ENCODE measurements at regions not wholly inside any gene's neighbourhood (a gene's known extent, or its start where the extent isn't known, plus 50 kb on each side); places are given as distances from the start of the nearest gene placed in this dataset.

DNA sequence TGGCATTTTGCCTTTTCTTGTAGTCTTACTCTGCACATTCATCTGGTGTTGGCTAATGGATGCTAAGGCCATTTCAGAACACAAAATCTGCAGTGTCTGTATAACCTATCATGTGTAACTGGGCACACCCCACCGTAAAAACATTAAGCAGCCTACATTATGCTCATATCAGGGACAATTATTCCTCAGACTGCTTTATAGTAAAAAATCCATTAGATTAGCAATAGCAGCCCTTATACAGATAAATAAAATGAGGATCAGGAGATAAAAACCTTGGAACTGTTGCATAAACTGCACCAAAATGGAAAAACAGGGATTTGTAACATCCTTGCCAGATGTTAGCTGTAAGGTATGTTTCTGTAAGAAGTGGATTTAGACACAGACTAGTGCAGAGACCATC lies 288.8 kb downstream of the HS3ST1 start:
- DNase-seq: no peak

DNA sequence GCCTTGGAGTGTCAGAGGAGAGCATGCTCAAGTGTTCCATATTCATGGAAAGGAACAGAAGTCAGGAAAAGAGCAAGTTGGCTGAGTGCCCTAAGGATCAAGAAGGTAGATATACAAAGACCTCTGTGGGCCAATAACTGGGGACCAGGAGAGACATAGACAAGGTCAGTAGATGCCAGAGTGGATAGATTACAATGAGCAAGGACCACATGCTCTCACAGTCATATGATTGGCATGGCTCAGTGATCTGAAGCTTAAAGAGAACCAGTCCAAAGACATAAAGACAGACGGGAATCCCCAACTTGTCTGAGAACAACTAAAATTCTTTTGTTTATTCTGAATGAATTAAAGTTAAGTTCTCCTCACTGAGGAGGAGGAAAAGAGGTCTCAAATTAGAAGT lies 289.7 kb downstream of the HS3ST1 start:
- Histone ChIP-seq H3K27me3 (ENCODE audit: control insufficient read depth, insufficient read depth, low read length) (no peaks in the 10 kb centered on the region), H3K4me3 (ENCODE audit: insufficient read depth, low read depth, low read length) (no peak overlapping the region), H3K36me3 (replicated peaks; ENCODE audit: control insufficient read depth, insufficient read depth, low read length) (no peaks in the 10 kb centered on the region)
- no peak for DNase-seq

More for the DNA sequence above, 288.8 kb downstream of the HS3ST1 start:
- no peak overlapping the region for H3K4me3 ChIP-seq (ENCODE audit: insufficient read depth, low read depth, low read length)
- H3K36me3 ChIP-seq (replicated peaks; ENCODE audit: control insufficient read depth, insufficient read depth, low read length): no peaks in the 10 kb centered on the region
- no peaks in the 10 kb centered on the region for H3K27me3 ChIP-seq (ENCODE audit: control insufficient read depth, insufficient read depth, low read length)

DNA sequence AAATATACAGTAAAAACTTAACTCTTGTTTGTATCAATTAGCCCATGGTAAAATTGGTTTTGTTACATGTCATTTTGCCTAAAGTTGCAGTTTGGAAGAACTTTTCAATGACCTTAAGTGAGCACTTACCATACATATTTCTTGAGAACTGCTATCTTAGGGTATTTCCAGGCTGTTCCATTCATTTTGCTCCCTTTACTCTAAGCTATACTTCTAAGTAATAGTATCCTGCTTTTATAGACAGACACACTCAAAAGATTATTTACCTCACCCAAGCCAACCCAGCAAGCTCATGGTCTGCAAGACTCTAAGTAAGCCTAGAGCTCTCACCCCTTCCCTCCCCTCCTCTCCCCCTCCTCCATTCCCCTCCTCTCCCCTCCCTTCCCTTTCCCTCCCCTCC lies 294.0 kb downstream of the HS3ST1 start:
- H3K4me3 ChIP-seq (ENCODE audit: insufficient read depth, low read depth, low read length): no peak overlapping the region
- no peak for DNase-seq
- H3K27me3 ChIP-seq (ENCODE audit: control insufficient read depth, insufficient read depth, low read length): no peaks in the 10 kb centered on the region
- H3K36me3 ChIP-seq (replicated peaks; ENCODE audit: control insufficient read depth, insufficient read depth, low read length): no peaks in the 10 kb centered on the region

DNA sequence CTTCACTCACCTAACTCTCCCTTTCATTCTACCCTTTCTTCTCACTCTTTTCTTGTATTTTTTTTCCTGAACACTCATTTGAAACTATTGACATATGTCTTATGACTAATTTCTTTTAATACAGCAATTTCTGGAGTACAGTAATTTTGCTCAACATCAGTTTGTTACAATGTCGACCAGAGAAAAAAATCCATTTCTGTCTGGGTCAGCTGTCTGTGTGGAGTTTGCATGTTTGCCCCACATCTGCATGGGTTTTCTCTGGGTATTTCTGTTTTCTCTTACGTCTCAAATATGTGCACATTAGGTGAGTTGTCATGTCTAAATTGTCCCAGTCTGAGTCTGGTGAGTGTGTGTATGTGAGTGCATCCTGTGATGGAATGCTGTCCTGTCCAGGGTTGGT lies 294.8 kb downstream of the HS3ST1 start:
- Histone ChIP-seq H3K27me3 (ENCODE audit: control insufficient read depth, insufficient read depth, low read length) (no peaks in the 10 kb centered on the region), H3K36me3 (replicated peaks; ENCODE audit: control insufficient read depth, insufficient read depth, low read length) (no peaks in the 10 kb centered on the region)

DNA sequence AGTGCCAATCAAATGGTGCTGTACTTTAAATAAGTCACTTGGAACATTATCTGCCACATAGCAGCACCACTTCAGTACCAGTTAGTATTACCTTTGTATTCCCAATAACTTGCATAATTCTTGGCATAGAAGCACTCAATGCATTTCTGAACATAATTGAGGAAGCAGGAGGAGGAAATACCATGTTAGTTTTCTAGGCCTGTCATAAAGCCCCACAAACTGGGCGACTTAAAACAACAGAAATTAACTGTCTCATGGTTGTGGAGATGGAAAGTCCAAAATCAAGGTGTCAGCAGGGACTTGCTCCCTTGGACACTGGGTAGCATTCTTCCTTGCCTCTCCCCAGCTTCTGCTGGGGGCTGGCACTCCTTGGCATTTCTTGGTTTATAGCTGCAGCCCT lies 296.2 kb downstream of the HS3ST1 start:
- Histone ChIP-seq H3K36me3 (replicated peaks; ENCODE audit: control insufficient read depth, insufficient read depth, low read length) (no peaks in the 10 kb centered on the region), H3K4me3 (ENCODE audit: insufficient read depth, low read depth, low read length) (no peak overlapping the region), H3K27me3 (ENCODE audit: control insufficient read depth, insufficient read depth, low read length) (no peaks in the 10 kb centered on the region)
- DNase-seq: no peak

More for the DNA sequence above, 294.8 kb downstream of the HS3ST1 start:
- no peak overlapping the region for H3K4me3 ChIP-seq (ENCODE audit: insufficient read depth, low read depth, low read length)
- DNase-seq: no peak

DNA sequence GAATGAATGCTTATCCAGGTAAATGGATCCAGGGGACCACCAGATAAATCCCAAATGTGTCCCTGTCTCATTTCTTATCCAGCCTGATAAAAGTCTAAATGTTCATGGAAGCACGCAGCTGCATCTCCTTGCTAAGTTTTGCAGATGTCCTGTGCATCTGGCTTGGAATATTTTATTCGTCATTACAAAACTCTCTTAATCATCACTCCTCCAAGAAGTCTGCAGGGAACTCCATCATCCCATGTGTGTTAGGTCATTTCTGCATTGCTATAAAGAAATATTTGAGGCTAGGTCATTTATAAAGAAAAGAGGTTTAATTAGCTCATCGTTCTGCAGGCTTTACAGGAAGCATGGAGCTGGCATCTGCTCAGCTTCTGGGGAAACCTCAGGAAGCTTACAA lies 297.2 kb downstream of the HS3ST1 start:
- Histone ChIP-seq H3K27me3 (ENCODE audit: control insufficient read depth, insufficient read depth, low read length) (no peaks in the 10 kb centered on the region), H3K36me3 (replicated peaks; ENCODE audit: control insufficient read depth, insufficient read depth, low read length) (no peaks in the 10 kb centered on the region), H3K4me3 (ENCODE audit: insufficient read depth, low read depth, low read length) (no peak overlapping the region)
- DNase-seq: no peak

DNA sequence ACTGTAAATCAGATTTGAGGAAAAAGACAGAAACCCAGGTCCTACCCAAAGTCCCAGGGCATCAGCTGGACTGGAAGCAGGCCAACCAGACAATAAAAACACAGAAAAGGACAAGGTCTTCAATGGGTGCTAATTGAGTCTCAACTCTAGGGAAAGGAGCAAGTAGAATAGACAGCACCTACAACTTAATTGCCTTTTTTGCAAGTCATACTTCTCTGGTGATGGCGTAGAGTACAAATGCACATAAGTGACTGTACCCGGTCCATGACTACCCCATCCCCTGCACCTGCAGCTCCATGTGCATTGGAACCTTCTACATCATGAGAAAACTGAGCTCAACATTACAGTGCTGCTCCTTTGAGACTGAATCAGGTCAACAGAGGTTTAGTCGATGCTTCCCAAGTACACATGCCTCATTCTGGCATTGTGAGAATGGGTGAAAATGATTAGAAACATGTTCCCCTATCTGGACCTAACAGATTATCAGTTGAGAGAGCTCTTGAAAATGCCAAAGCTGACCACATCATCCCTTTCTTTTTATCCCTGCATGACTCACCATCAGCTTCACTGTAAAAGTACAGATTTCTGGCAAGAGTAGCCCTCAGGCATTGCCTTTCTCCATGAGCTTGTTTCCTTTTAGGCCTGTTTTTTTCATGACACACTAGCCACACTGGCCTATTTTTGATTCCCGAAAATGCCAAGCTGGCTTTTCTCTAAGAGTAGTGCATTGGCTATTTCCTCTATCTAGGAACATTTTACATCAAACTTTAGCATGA lies 298.3 kb downstream of the HS3ST1 start:
- DNase-seq: no peak
- Histone ChIP-seq H3K27me3 (ENCODE audit: control insufficient read depth, insufficient read depth, low read length) (no peaks in the 10 kb centered on the region), H3K36me3 (replicated peaks; ENCODE audit: control insufficient read depth, insufficient read depth, low read length) (no peaks in the 10 kb centered on the region), H3K4me3 (ENCODE audit: insufficient read depth, low read depth, low read length) (no peak overlapping the region)

DNA sequence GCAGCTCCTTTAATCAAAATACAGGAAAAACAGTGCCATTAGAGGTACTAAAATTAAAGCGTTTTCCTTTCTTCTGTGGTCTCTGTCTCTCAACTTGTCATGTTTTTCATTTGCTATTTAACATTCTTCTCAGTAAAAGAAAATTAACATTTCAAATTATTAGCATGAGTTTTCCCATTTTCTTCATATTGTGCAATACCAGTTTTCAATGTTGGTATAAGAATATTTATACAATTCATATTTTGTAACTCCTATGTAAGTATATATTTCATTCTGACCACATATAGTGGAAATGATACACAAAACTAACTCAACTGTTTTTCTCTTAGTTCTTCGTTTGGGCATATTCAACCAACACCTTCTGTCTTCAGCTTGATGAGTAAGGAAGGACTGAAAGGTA lies 308.3 kb downstream of the HS3ST1 start:
- H3K4me3 ChIP-seq (ENCODE audit: insufficient read depth, low read depth, low read length): no peak overlapping the region
- H3K36me3 ChIP-seq (replicated peaks; ENCODE audit: control insufficient read depth, insufficient read depth, low read length): no peaks in the 10 kb centered on the region
- DNase-seq: no peak
- H3K27me3 ChIP-seq (ENCODE audit: control insufficient read depth, insufficient read depth, low read length): no peaks in the 10 kb centered on the region

DNA sequence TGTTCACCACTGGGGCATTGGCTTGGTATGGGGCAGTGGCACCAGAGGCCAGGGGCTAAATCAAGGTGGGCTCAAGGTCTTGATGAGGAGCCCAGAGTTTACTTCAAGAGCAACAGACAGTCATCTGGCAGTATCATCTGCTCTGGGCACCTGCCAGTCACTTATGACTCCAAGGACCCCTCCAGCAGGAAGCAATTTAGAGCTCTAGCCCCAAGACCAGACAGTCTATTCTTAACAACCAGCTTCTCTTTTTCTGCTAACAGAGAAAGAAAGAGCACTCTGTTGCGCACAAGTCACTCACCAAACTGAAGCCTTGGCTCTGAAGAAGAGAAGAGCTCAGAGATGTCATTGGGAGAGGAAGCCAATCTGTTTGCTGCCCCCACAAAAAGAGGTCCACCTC lies 309.2 kb downstream of the HS3ST1 start:
- H3K4me3 ChIP-seq (ENCODE audit: insufficient read depth, low read depth, low read length): no peak overlapping the region
- H3K27me3 ChIP-seq (ENCODE audit: control insufficient read depth, insufficient read depth, low read length): no peaks in the 10 kb centered on the region
- no peak for DNase-seq
- no peaks in the 10 kb centered on the region for H3K36me3 ChIP-seq (replicated peaks; ENCODE audit: control insufficient read depth, insufficient read depth, low read length)

DNA sequence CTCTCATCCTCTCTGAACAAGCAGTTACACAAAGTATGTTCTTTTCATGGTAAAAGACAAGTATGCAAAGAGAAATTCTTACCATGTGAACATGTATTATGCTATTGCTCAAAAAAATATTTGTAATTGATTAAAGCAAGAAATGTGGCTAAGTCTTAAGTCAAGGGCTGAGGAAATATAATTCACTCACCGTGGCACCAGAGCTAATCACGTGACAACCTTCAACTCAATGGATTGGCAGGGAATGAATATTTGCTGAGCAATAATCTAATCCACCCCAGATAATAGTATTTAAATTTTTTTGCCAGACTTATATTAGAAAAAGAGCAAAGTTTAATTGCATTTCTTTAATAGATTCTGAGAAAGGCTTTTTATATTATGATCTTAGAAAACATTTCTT lies 310.2 kb downstream of the HS3ST1 start:
- no peak for DNase-seq
- Histone ChIP-seq H3K27me3 (ENCODE audit: control insufficient read depth, insufficient read depth, low read length) (no peaks in the 10 kb centered on the region), H3K36me3 (replicated peaks; ENCODE audit: control insufficient read depth, insufficient read depth, low read length) (no peaks in the 10 kb centered on the region), H3K4me3 (ENCODE audit: insufficient read depth, low read depth, low read length) (no peak overlapping the region)

DNA sequence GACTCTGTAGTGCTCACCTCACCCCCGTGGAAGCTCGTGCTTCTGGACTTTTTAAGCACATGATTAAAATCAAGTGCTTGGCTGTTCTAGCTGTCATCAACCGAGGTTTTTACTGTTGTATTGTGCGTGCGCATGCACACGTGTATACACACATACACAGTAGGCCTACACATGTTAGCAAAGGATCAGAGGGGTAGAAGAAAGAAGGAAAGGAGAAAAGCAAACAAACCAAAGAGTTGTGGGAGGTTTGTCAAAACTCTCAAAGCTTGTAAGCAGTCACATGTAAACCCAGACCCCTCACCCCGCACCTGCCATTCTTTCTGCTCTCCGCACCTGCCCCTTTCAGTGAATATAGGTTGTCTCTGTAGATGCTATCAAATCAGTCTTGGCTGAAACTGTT lies 311.8 kb downstream of the HS3ST1 start:
- no peak for DNase-seq
- H3K4me3 ChIP-seq (ENCODE audit: insufficient read depth, low read depth, low read length): no peak overlapping the region
- no peaks in the 10 kb centered on the region for H3K27me3 ChIP-seq (ENCODE audit: control insufficient read depth, insufficient read depth, low read length)
- no peaks in the 10 kb centered on the region for H3K36me3 ChIP-seq (replicated peaks; ENCODE audit: control insufficient read depth, insufficient read depth, low read length)

DNA sequence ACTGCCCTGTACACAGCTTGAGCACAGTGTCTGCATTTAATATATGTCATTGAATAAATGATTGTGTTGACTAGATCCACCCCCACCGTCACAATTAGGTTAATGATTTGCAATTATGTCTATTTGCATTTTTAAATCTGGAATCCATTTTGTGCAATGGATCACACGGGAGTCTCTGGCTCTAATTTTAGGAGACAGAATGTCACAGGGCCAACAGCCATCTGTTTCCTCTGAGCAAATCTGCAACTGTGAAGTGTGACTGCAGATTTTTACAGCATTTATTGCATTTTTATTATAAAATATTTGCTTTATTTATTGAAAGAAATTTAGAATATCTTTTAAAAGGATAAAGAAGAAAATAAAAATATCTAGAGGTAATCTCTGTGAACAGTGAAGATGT lies 316.8 kb downstream of the HS3ST1 start:
- Histone ChIP-seq H3K36me3 (replicated peaks; ENCODE audit: control insufficient read depth, insufficient read depth, low read length) (no peaks in the 10 kb centered on the region), H3K4me3 (ENCODE audit: insufficient read depth, low read depth, low read length) (no peak overlapping the region), H3K27me3 (ENCODE audit: control insufficient read depth, insufficient read depth, low read length) (no peaks in the 10 kb centered on the region)
- DNase-seq: no peak

DNA sequence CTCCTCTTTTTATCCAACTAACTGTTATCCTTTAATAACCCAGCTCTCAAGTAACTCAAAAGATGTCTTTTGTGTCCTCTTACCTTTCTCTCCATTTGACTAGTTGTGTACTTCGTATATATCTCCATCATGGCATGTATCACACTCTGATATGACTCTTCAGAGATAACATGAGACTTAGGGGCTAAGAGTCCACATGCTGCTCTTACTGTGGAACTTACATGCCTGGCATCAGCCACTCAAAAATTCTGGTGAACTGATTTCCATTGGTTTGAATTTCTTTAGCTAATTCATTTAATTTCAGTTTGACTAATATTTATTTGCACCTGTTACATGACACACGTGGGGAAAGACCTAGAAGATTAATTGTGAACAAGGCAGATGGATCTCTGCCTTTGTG lies 317.3 kb downstream of the HS3ST1 start:
- Histone ChIP-seq H3K27me3 (ENCODE audit: control insufficient read depth, insufficient read depth, low read length) (no peaks in the 10 kb centered on the region), H3K36me3 (replicated peaks; ENCODE audit: control insufficient read depth, insufficient read depth, low read length) (no peaks in the 10 kb centered on the region), H3K4me3 (ENCODE audit: insufficient read depth, low read depth, low read length) (no peak overlapping the region)
- no peak for DNase-seq

DNA sequence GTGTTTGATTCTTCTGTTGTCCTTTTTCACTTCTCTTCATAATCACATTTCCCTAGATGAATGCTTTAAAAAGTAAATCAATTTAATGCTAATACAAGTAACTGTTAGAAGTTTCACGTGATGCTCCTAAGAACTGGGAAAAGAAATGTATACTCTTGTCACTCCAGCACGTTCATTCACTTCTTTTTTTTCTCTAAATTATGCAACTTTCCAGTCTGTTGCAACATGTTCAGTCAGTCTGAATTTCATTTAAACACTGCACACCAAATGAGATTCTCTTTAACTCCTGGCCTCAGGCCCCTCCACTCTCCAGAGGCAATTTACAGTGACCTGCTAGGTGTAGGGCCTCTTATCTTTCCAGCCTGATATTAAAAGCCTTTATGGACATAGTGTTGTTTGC lies 321.9 kb downstream of the HS3ST1 start:
- no peaks in the 10 kb centered on the region for H3K36me3 ChIP-seq (replicated peaks; ENCODE audit: control insufficient read depth, insufficient read depth, low read length)
- H3K4me3 ChIP-seq (ENCODE audit: insufficient read depth, low read depth, low read length): no peak overlapping the region
- no peaks in the 10 kb centered on the region for H3K27me3 ChIP-seq (ENCODE audit: control insufficient read depth, insufficient read depth, low read length)
- no peak for DNase-seq

DNA sequence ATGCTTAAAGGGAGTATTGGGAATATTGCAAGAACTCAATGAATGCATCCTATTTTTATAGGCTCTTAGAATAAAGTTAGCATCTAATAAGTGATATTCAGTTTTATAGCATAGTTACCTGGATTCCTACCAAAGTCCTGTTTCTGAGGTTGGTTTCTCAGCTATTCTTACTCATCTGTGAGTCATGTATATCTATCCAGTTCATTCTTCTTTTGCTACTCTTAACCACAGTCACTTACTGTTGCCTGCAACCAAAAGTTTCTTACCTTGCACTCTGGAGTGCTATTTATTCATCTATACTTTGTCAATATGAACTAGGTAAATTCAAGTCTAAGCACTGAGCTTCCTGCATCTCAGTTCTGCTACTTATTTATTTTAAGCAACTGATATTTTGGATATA lies 322.5 kb downstream of the HS3ST1 start:
- DNase-seq: no peak
- Histone ChIP-seq H3K4me3 (ENCODE audit: insufficient read depth, low read depth, low read length) (no peak overlapping the region), H3K36me3 (replicated peaks; ENCODE audit: control insufficient read depth, insufficient read depth, low read length) (no peaks in the 10 kb centered on the region), H3K27me3 (ENCODE audit: control insufficient read depth, insufficient read depth, low read length) (no peaks in the 10 kb centered on the region)

DNA sequence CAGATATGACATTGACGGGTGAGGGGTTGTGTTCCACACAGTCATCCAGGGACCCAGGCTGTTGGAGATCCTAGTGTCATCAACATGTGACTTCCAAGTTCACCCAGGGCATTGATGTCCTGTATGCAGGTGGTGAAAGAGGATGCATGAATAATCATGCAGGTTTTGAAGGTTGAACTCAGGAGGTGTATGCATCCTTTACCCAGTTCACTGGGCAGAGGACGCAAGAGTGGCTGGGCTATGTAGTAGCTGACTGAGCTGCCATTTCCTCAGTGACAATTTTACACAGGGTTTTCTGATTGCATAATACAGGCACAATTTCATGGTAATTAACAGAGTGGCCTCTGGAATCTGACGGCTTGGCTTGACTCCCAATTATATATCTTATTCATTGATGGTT lies 323.0 kb downstream of the HS3ST1 start:
- H3K36me3 ChIP-seq (replicated peaks; ENCODE audit: control insufficient read depth, insufficient read depth, low read length): no peaks in the 10 kb centered on the region
- no peaks in the 10 kb centered on the region for H3K27me3 ChIP-seq (ENCODE audit: control insufficient read depth, insufficient read depth, low read length)
- no peak for DNase-seq
- H3K4me3 ChIP-seq (ENCODE audit: insufficient read depth, low read depth, low read length): no peak overlapping the region
